Liver (tissue), 8 donors: ENCODE measurements at regions not wholly inside any gene's neighbourhood (a gene's known extent, or its start where the extent isn't known, plus 50 kb on each side); places are given as distances from the start of the nearest gene placed in this dataset.

Experiments used
- DNase-seq: peaks from one replicate; pipeline ENCODE4 v3.0.0-alpha.2; 2017; ENCODE audit warnings: low spot score
- H3K27ac ChIP-seq, 2 donors: one replicate each; pipeline ENCODE4 v1.7.0; 2013; ENCODE audit warnings: inconsistent platforms in 2 of 2, low read length in 2 of 2, control low read depth in 1 of 2, low read depth in 1 of 2, mild to moderate bottlenecking in 1 of 2
- H3K27me3 ChIP-seq, 4 donors: one replicate each; pipeline versions ENCODE4 v1.6.1 to v1.7.0; 2013; ENCODE audit warnings: low read length in 3 of 4, inconsistent platforms in 1 of 4, mild to moderate bottlenecking in 1 of 4, moderate library complexity in 1 of 4; ENCODE audit not compliant: control insufficient read depth in 4 of 4, insufficient read depth in 4 of 4
- H3K36me3 ChIP-seq, 4 donors: one replicate each; pipeline versions ENCODE4 v1.6.1 to v1.7.0; 2013; ENCODE audit warnings: low read length in 3 of 4, mild to moderate bottlenecking in 3 of 4, low read depth in 1 of 4, moderate library complexity in 1 of 4; ENCODE audit not compliant: control insufficient read depth in 4 of 4, insufficient read depth in 3 of 4
- H3K4me1 ChIP-seq, 4 donors: one replicate each; pipeline versions ENCODE4 v1.6.1 to v1.7.0; 2013; ENCODE audit warnings: low read length in 3 of 4, mild to moderate bottlenecking in 3 of 4, moderate library complexity in 1 of 4; ENCODE audit not compliant: control insufficient read depth in 4 of 4, insufficient read depth in 4 of 4
- H3K4me3 ChIP-seq, 3 donors: one replicate each; pipeline versions ENCODE4 v1.6.1 to v1.7.0; 2013; ENCODE audit warnings: low read length in 3 of 3, control low read depth in 1 of 3, low read depth in 1 of 3, mild to moderate bottlenecking in 1 of 3
- H3K9ac ChIP-seq, 2 donors: one replicate each; pipeline ENCODE4 v1.7.0; 2013; ENCODE audit warnings: low read length in 2 of 2, mild to moderate bottlenecking in 2 of 2, moderate library complexity in 2 of 2, control low read depth in 1 of 2, low read depth in 1 of 2
- H3K9me3 ChIP-seq, 4 donors: one replicate each; pipeline versions ENCODE4 v1.6.1 to v1.7.0; 2013; ENCODE audit warnings: low read length in 3 of 4; ENCODE audit not compliant: control insufficient read depth in 4 of 4
- EGR1 ChIP-seq, 2 donors: IDR thresholded peaks; 2 replicates each; pipeline ENCODE4 v1.6.1; 2016 to 2018; ENCODE audit warnings: antibody characterized with exemption in 2 of 2, low read depth in 2 of 2
- GABPA ChIP-seq, 2 donors: IDR thresholded peaks in 1 of 2; conservative IDR thresholded peaks in 1 of 2; 2 replicates each; pipeline ENCODE4 v1.6.1; 2016; ENCODE audit warnings: antibody characterized with exemption in 2 of 2, mild to moderate bottlenecking in 1 of 2, moderate library complexity in 1 of 2
- HNF4A ChIP-seq, 2 donors: conservative IDR thresholded peaks; 2 replicates each; pipeline ENCODE4 v1.6.1; 2016; ENCODE audit warnings: antibody characterized with exemption in 2 of 2, mild to moderate bottlenecking in 2 of 2
- HNF4G ChIP-seq: IDR thresholded peaks from 2 replicates; pipeline ENCODE4 v1.6.1; 2016; ENCODE audit warnings: antibody characterized with exemption
- JUND ChIP-seq, 2 donors: IDR thresholded peaks; 2 replicates each; pipeline ENCODE4 v1.6.1; 2016; ENCODE audit warnings: antibody characterized with exemption in 2 of 2
- NR2F2 ChIP-seq: IDR thresholded peaks from 2 replicates; pipeline ENCODE4 v1.6.1; 2016; ENCODE audit warnings: antibody characterized with exemption
- RAD21 ChIP-seq, 2 donors: IDR thresholded peaks; 2 replicates each; pipeline ENCODE4 v1.6.1; 2016; ENCODE audit warnings: antibody characterized with exemption in 2 of 2, mild to moderate bottlenecking in 2 of 2
- REST ChIP-seq: IDR thresholded peaks from 2 replicates; pipeline ENCODE4 v1.6.1; 2016; ENCODE audit warnings: antibody characterized with exemption, mild to moderate bottlenecking
- RXRA ChIP-seq, 2 donors: IDR thresholded peaks; 2 replicates each; pipeline ENCODE4 v1.6.1; 2017 to 2018; ENCODE audit warnings: antibody characterized with exemption in 2 of 2, mild to moderate bottlenecking in 1 of 2
- TAF1 ChIP-seq: conservative IDR thresholded peaks from 2 replicates; pipeline ENCODE4 v1.6.1; 2016; ENCODE audit warnings: antibody characterized with exemption, mild to moderate bottlenecking
- YY1 ChIP-seq: IDR thresholded peaks from 2 replicates; pipeline ENCODE4 v1.6.1; 2016; ENCODE audit warnings: antibody characterized with exemption, mild to moderate bottlenecking
- WGBS: extraction: QIAGEN DNeasy Blood & Tissue Kit; methylation state at CpG from one replicate; pipeline ENCODE4 v1.1.7; 2013; 5-methylcytosine and 5-hydroxymethylcytosine counted together
- TF ChIP-seq, protein P1 (sequence below): IDR thresholded peaks from 2 replicates; pipeline ENCODE4 v1.6.1; 2016; ENCODE audit warnings: antibody characterized with exemption
- TF ChIP-seq, protein P2 (sequence below): fragments of 150-350 bp; IDR thresholded peaks from 2 replicates; pipeline ENCODE4 v1.5.1; 2017; ENCODE audit warnings: improper control_type of control experiment, low read depth, low read length; ENCODE audit not compliant: missing input control
- TF ChIP-seq, protein P3 (sequence below): IDR thresholded peaks from 2 replicates; pipeline ENCODE4 v1.6.1; 2016; ENCODE audit warnings: antibody characterized with exemption
- donor health status: healthy.
- donor health status: healthy.
- donor health status: healthy.
- donor health status: healthy.
- donor health status: healthy.

- Histone ChIP-seq H3K9ac (no peak overlapping the region), H3K4me3 (no peak overlapping the region), H3K27me3 (peaks cover 0 to under 1% (median 0%) of the 10 kb centered on the region in 4 donors), H3K4me1 (no peaks in the 10 kb centered on the region), H3K9me3 (no peaks in the 10 kb centered on the region), H3K36me3 (no peaks in the 10 kb centered on the region), H3K27ac (no peak overlapping the region)
- no peak for DNase-seq
- WGBS = 96% methylated on average over 1 of the region's 1 CpG
- TF ChIP-seq YY1 (no peak), RAD21 (IDR thresholded peaks at IDR 0.05) (no peak), HNF4G (no peak), HNF4A (conservative IDR thresholded peaks at IDR 0.05) (no peak), GABPA (IDR thresholded peaks at IDR 0.05 in 1 of 2, conservative IDR thresholded peaks at IDR 0.05 in 1 of 2) (no peak), JUND (IDR thresholded peaks at IDR 0.05) (no peak), TAF1 (no peak), RXRA (IDR thresholded peaks at IDR 0.05) (no peak)
- TF ChIP-seq, protein P1, sequence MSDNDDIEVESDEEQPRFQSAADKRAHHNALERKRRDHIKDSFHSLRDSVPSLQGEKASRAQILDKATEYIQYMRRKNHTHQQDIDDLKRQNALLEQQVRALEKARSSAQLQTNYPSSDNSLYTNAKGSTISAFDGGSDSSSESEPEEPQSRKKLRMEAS = no peak
Measured at GRCh38 chr1:170326186-170326585, 180.4 kb downstream of the NTMT2 start.

GRCh38 chr1:170332801-170333200, 187.0 kb downstream of the NTMT2 start:
- DNase-seq = no peak
- Histone ChIP-seq H3K27me3 (no peaks in the 10 kb centered on the region), H3K9ac (no peak overlapping the region), H3K36me3 (no peaks in the 10 kb centered on the region), H3K4me1 (no peaks in the 10 kb centered on the region), H3K9me3 (no peaks in the 10 kb centered on the region), H3K27ac (no peak overlapping the region), H3K4me3 (no peak overlapping the region)
- TF ChIP-seq, protein P2, sequence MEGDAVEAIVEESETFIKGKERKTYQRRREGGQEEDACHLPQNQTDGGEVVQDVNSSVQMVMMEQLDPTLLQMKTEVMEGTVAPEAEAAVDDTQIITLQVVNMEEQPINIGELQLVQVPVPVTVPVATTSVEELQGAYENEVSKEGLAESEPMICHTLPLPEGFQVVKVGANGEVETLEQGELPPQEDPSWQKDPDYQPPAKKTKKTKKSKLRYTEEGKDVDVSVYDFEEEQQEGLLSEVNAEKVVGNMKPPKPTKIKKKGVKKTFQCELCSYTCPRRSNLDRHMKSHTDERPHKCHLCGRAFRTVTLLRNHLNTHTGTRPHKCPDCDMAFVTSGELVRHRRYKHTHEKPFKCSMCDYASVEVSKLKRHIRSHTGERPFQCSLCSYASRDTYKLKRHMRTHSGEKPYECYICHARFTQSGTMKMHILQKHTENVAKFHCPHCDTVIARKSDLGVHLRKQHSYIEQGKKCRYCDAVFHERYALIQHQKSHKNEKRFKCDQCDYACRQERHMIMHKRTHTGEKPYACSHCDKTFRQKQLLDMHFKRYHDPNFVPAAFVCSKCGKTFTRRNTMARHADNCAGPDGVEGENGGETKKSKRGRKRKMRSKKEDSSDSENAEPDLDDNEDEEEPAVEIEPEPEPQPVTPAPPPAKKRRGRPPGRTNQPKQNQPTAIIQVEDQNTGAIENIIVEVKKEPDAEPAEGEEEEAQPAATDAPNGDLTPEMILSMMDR = no peak
- no peak for TF ChIP-seq YY1
- TF ChIP-seq NR2F2 = no peak

DNA sequence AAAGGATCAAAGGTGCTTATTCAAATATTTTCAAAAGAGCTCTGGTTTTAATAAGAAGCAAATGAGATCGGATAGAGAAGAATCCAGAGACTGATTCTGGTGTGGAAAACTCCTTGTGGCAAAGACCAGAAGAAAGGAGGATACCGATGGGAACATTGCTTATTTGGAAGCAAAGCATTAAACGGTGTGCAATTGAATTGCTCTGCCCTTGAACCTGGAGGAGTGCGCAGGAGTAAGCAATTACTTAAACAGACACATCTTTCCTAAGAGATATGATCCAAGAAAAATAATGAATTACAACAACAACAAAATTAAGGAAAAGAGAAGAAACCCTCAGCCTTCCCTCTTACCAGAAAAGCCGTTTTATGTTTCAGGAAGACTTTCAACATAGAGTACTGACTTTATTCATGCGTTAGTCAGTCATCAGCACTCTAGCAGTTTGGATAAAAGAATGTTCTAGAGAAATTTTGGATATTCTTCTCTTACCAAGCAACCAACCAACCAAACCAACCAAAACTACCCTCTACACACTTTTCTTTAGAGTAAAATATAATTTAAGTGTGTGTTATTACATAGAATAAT, 191.7 kb downstream of the NTMT2 start:
- DNase-seq = no peak
- 72% methylated on average over 6 of the region's 6 CpGs for WGBS
- H3K27me3 ChIP-seq = no peaks in the 10 kb centered on the region
- no peaks in the 10 kb centered on the region for H3K36me3 ChIP-seq
- H3K9me3 ChIP-seq = peaks cover 0 to 3% (median 0%) of the 10 kb centered on the region in 4 donors
- no peaks in the 10 kb centered on the region for H3K4me1 ChIP-seq
- no peak overlapping the region for H3K4me3 ChIP-seq
- no peak for TF ChIP-seq TAF1
- TF ChIP-seq, protein P1 = no peak
- no peak for TF ChIP-seq EGR1 (IDR thresholded peaks at IDR 0.05; ENCODE audit: low read depth in 2 of 2)
- H3K27ac ChIP-seq = no peak overlapping the region
- H3K9ac ChIP-seq = no peak overlapping the region

DNA sequence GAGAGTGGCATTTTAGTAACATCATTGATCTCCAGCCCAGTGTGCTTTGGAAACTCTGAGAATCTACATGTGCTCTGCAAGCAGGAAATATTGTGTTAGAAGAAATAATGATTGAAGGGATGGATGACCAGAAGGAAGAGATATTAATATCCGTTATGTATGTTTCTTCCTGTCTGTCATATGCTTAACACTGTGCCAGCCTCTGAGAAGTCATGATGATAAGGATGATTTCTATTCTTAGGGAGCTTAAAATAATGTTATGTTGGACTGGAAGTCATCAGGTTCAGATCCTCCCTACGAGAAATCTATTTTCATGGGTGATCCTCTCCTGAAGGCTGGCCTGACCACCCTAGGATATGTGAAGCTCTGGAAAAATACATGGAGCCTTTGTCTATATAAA, 192.4 kb upstream of the GORAB start:
- Histone ChIP-seq H3K4me3 (no peak overlapping the region), H3K9ac (no peak overlapping the region), H3K9me3 (peaks cover 0 to 3% (median 0%) of the 10 kb centered on the region in 4 donors), H3K27ac (no peak overlapping the region), H3K27me3 (no peaks in the 10 kb centered on the region), H3K4me1 (no peaks in the 10 kb centered on the region), H3K36me3 (no peaks in the 10 kb centered on the region)
- 64% methylated on average over 2 of the region's 2 CpGs for WGBS
- TF ChIP-seq HNF4G = no peak
- TF ChIP-seq, protein P3, sequence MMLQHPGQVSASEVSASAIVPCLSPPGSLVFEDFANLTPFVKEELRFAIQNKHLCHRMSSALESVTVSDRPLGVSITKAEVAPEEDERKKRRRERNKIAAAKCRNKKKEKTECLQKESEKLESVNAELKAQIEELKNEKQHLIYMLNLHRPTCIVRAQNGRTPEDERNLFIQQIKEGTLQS = no peak
- TF ChIP-seq GABPA (IDR thresholded peaks at IDR 0.05 in 1 of 2, conservative IDR thresholded peaks at IDR 0.05 in 1 of 2) = no peak
- no peak for TF ChIP-seq REST
- no peak for DNase-seq
